Cardiac muscle cell (in vitro differentiated cells and primary cell): ENCODE measurements at regions not wholly inside any gene's neighbourhood (a gene's known extent, or its start where the extent isn't known, plus 50 kb on each side); places are given as distances from the start of the nearest gene placed in this dataset.
"Not testable (repeated sequence)": the region's sequence is repeated elsewhere in the genome, so short reads cannot be mapped to it uniquely, and the experiment has no call there.

ENCODE experiments used
- DNase-seq, 2 donors: peaks; one replicate each; pipeline versions ENCODE4 v3.0.0 to v3.0.0-alpha.2; 2010 to 2017; ENCODE audit warnings: low read depth in 1 of 2, low spot score in 1 of 2
- H3K27ac ChIP-seq: fragments of 200-600 bp; sonication (generic); 2 replicates; pipeline ENCODE4 v1.5.1; 2016
- H3K27me3 ChIP-seq: fragments of 200-600 bp; sonication (generic); 2 replicates; pipeline ENCODE4 v1.6.0; 2016; ENCODE audit warnings: control low read depth
- H3K36me3 ChIP-seq: fragments of 200-600 bp; sonication (generic); 2 replicates; pipeline ENCODE4 v1.5.1; 2016; ENCODE audit warnings: control low read depth
- H3K4me1 ChIP-seq: fragments of 200-600 bp; sonication (generic); 2 replicates; pipeline ENCODE4 v1.8.1; 2017; ENCODE audit warnings: low read depth, mild to moderate bottlenecking, mixed run types
- H3K4me3 ChIP-seq: fragments of 200-600 bp; sonication (generic); 2 replicates; pipeline ENCODE4 v1.5.1; 2016; ENCODE audit warnings: mild to moderate bottlenecking
- H3K9me3 ChIP-seq: fragments of 200-600 bp; sonication (generic); 2 replicates; pipeline ENCODE4 v1.5.1; 2017; ENCODE audit warnings: low read depth, mild to moderate bottlenecking, control low read depth
- TF ChIP-seq, protein P1 (sequence below): IDR thresholded peaks from 2 replicates; pipeline ENCODE4 v1.5.1; 2012; ENCODE audit warnings: low read depth, mild to moderate bottlenecking, low read length

DNA sequence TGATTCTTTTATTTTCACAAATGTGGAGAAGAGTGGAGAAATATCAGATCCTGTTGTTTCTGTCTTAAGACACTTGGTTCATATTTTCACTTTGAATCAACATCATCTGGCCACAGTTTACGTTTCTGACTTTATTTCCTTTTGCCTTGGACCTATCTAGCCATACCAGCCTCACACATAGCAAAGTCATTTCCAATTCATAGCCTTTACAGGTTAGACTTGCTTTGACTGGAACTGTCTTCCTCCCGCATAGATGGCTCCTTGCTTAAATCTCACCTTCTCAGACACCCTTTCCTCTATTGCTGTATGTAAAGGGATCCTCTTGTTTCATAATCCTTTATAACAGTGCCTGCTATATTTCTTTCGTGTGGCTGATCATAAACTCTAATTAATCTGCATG, 297.8 kb downstream of the SH3GL2 start:
- H3K27me3 ChIP-seq, result no peaks in the 10 kb centered on the region
- H3K36me3 ChIP-seq, result no peaks in the 10 kb centered on the region
- H3K4me1 ChIP-seq, result no peaks in the 10 kb centered on the region
- H3K27ac ChIP-seq, result no peak overlapping the region
- no peaks in the 10 kb centered on the region for H3K9me3 ChIP-seq
- no peak overlapping the region for H3K4me3 ChIP-seq
- DNase-seq, result no peak
- TF ChIP-seq, protein P1, sequence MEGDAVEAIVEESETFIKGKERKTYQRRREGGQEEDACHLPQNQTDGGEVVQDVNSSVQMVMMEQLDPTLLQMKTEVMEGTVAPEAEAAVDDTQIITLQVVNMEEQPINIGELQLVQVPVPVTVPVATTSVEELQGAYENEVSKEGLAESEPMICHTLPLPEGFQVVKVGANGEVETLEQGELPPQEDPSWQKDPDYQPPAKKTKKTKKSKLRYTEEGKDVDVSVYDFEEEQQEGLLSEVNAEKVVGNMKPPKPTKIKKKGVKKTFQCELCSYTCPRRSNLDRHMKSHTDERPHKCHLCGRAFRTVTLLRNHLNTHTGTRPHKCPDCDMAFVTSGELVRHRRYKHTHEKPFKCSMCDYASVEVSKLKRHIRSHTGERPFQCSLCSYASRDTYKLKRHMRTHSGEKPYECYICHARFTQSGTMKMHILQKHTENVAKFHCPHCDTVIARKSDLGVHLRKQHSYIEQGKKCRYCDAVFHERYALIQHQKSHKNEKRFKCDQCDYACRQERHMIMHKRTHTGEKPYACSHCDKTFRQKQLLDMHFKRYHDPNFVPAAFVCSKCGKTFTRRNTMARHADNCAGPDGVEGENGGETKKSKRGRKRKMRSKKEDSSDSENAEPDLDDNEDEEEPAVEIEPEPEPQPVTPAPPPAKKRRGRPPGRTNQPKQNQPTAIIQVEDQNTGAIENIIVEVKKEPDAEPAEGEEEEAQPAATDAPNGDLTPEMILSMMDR, result no peak

DNA sequence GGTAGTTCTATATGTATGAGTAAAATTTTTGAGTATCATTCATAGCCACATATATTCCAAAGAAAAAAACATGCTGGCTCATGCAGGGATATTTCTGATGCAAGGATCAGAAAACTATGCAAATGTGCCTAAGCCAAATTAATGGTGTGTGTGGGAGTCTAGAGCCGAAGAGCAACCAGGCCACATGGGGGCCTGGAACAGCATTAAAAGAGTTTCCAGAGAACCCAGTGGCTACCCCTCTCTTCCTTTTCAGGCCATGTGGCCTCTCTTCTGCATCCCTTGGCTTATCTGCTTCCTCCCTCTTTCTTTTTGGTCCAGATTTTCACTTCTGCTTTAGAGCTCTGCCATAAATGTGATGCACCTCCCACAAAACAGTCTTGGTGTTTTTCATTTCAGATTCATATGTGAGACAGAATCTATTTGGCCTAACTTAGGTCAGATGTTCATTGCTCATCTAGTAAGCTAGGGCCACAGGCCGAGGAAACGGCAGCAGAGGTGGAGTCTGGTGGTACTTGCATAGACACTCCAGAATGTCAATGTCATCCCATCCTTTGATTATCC, 300.0 kb downstream of the SH3GL2 start:
- Histone ChIP-seq H3K36me3 (no peaks in the 10 kb centered on the region), H3K4me1 (no peaks in the 10 kb centered on the region), H3K9me3 (no peaks in the 10 kb centered on the region), H3K27me3 (no peaks in the 10 kb centered on the region), H3K4me3 (no peak overlapping the region), H3K27ac (no peak overlapping the region)
- TF ChIP-seq, protein P1, result no peak
- no peak for DNase-seq

DNA sequence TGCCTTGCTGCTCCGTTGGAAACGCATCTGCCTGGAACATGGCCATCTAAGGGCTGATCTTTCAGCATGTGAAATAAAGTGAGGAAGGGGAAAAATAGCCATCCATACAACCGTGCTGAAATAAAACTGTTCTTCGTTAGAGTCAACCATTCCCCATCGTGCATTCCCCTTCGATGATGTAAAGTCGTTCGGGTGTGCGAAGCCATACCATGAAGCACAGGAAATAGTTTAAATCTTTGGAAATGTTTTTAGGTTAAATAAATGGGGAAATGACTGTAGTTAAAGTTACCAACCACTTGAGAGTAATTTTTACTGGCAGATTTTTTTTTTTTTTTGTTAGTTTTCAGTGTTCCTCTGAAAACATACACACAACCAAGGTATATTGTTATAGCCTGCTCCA, 302.5 kb downstream of the SH3GL2 start:
- Histone ChIP-seq H3K27ac (no peak overlapping the region), H3K9me3 (no peaks in the 10 kb centered on the region), H3K36me3 (no peaks in the 10 kb centered on the region), H3K27me3 (no peaks in the 10 kb centered on the region), H3K4me1 (no peaks in the 10 kb centered on the region), H3K4me3 (no peak overlapping the region)
- DNase-seq, result no peak
- TF ChIP-seq, protein P1, result no peak

DNA sequence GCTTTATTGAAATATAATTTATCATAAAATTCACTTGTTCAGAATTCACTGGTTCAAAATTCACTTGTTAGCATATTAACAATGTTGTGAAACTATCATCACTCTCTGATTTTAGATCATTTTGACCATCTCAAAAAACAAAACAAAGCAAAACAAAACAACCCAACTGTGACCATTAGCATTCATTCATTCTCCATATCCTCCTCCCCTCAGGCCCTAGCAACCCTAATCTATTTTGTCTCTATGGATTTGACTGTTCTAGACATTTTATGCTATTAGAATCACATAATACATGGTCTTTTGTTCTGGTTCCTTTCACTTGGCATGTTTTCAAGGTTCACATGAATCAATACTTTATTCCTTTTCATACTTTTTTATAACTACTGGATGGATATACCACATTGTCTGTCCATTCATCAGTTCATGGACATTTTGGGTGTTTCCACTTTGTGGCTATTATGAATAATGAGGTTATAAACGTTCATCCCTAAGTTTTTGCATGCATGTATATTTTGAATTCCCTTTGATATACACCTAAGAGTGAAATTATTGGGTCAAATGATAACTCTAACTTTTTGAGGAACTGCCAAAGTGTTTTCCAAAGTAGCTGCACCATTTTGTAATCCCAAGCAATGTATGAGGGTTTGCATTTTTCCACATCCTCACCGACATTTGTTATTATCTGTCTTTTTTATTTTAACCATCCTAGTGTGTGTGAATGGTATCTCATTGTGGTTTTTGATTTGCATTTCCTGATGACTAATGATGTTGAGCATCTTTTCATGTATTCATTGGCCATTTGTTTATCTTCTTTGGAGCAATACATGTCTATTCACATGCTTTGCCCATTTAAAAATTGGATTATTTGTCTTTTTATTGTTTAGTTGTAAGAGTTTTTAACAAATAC, 304.1 kb downstream of the SH3GL2 start:
- H3K27ac ChIP-seq, result no peak overlapping the region
- no peaks in the 10 kb centered on the region for H3K9me3 ChIP-seq
- H3K4me3 ChIP-seq, result no peak overlapping the region
- no peaks in the 10 kb centered on the region for H3K27me3 ChIP-seq
- TF ChIP-seq, protein P1, result no peak
- no peaks in the 10 kb centered on the region for H3K4me1 ChIP-seq
- no peak for DNase-seq
- H3K36me3 ChIP-seq, result no peaks in the 10 kb centered on the region

DNA sequence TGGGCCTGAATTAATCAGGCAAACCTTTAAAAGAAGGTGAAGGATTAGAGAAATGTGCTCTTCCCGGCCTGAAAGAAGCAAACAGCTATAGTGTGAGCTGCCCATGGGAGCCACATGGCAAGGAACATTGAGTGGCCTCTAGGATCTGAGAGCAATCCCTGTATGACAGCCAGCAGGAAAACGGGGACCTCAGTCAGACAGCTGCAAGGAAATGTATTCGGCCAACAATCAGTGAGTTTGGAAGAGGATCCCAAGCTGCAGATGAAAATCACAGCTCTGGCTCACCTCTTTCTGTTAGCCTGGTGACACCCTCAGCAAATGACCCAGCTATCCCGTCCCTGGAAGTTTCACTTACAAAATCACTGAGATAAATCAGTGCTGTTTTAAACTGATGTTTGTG, 309.2 kb downstream of the SH3GL2 start:
- TF ChIP-seq, protein P1, result no peak
- no peaks in the 10 kb centered on the region for H3K27me3 ChIP-seq
- no peaks in the 10 kb centered on the region for H3K9me3 ChIP-seq
- H3K36me3 ChIP-seq, result no peaks in the 10 kb centered on the region
- no peak overlapping the region for H3K27ac ChIP-seq
- no peaks in the 10 kb centered on the region for H3K4me1 ChIP-seq
- no peak for DNase-seq
- H3K4me3 ChIP-seq, result no peak overlapping the region

DNA sequence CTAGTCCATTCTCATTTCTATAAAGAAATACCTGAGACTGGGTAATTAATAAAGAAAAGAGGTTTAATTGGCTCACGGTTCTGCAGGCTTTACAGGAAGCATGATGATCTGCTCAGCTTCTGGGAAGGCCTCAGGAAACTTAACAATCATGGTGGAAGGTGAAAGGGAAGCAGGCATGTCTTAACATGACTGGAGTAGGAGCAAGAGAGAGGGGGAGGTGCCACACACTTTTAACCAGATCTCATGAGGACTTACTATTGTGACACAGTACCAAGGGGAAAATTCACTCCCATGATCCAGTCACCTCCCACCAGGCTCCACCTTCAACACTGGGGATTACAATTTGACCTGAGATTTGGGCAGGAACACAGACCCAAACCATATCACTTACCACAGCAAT, 310.1 kb downstream of the SH3GL2 start:
- H3K27me3 ChIP-seq, H3K36me3 ChIP-seq, H3K27ac ChIP-seq, H3K9me3 ChIP-seq, H3K4me1 ChIP-seq, DNase-seq, H3K4me3 ChIP-seq: not testable (repeated sequence)
